Right lung (tissue), 2 donors: ENCODE measurements at regions not wholly inside any gene's neighbourhood (a gene's known extent, or its start where the extent isn't known, plus 50 kb on each side); places are given as distances from the start of the nearest gene placed in this dataset.

Source experiments
- DNase-seq, 2 donors: peaks; one replicate each; pipeline ENCODE4 v3.0.0-alpha.2; 2013

GRCh38 chr11:41971592-41971991 lies 512.1 kb upstream of the LRRC4C start:
- DNase-seq = no peak

- no peak for DNase-seq
Measured at GRCh38 chr11:41978945-41979344, 519.5 kb upstream of the LRRC4C start.

GRCh38 chr11:41980741-41981140 lies 521.3 kb upstream of the LRRC4C start:
- DNase-seq = no peak

GRCh38 chr11:41982276-41982675 lies 522.8 kb upstream of the LRRC4C start:
- no peak for DNase-seq

GRCh38 chr11:41982975-41983374 lies 523.5 kb upstream of the LRRC4C start:
- DNase-seq = no peak

GRCh38 chr11:41983475-41983874 lies 524.0 kb upstream of the LRRC4C start:
- no peak for DNase-seq

- no peak for DNase-seq
Measured at GRCh38 chr11:41984023-41984422, 524.6 kb upstream of the LRRC4C start.

- no peak for DNase-seq
Measured at GRCh38 chr11:41985799-41986198, 526.3 kb upstream of the LRRC4C start.

- DNase-seq = no peak
Measured at GRCh38 chr11:41988951-41989572, 529.6 kb upstream of the LRRC4C start.

GRCh38 chr11:41989823-41990380 lies 530.5 kb upstream of the LRRC4C start:
- DNase-seq = no peak

- DNase-seq = no peak
Measured at GRCh38 chr11:41996533-41996932, 537.1 kb upstream of the LRRC4C start.

- DNase-seq = no peak
Measured at GRCh38 chr11:41997844-41998401, 538.5 kb upstream of the LRRC4C start.

GRCh38 chr11:41999066-41999465 lies 539.6 kb upstream of the LRRC4C start:
- DNase-seq = no peak

GRCh38 chr11:42003801-42004200 lies 544.3 kb upstream of the LRRC4C start:
- no peak for DNase-seq

- DNase-seq = no peak
Measured at GRCh38 chr11:42006766-42007165, 547.3 kb upstream of the LRRC4C start.

- no peak for DNase-seq
Measured at GRCh38 chr11:42012271-42012670, 552.8 kb upstream of the LRRC4C start.

- no peak for DNase-seq
Measured at GRCh38 chr11:42013656-42014201, 554.3 kb upstream of the LRRC4C start.

GRCh38 chr11:42021911-42022310 lies 562.5 kb upstream of the LRRC4C start:
- DNase-seq = no peak

- no peak for DNase-seq
Measured at GRCh38 chr11:42023267-42023666, 563.8 kb upstream of the LRRC4C start.

- no peak for DNase-seq
Measured at GRCh38 chr11:42025121-42025803, 565.8 kb upstream of the LRRC4C start.

- DNase-seq = no peak
Measured at GRCh38 chr11:42034826-42035225, 575.4 kb upstream of the LRRC4C start.

GRCh38 chr11:42036201-42036600 lies 576.7 kb upstream of the LRRC4C start:
- DNase-seq = no peak

GRCh38 chr11:42043312-42043711 lies 583.9 kb upstream of the LRRC4C start:
- no peak for DNase-seq
